ENCODE measurements at regions not wholly inside any gene's neighbourhood (a gene's known extent, or its start where the extent isn't known, plus 50 kb on each side); places are given as distances from the start of the nearest gene placed in this dataset.

DNA sequence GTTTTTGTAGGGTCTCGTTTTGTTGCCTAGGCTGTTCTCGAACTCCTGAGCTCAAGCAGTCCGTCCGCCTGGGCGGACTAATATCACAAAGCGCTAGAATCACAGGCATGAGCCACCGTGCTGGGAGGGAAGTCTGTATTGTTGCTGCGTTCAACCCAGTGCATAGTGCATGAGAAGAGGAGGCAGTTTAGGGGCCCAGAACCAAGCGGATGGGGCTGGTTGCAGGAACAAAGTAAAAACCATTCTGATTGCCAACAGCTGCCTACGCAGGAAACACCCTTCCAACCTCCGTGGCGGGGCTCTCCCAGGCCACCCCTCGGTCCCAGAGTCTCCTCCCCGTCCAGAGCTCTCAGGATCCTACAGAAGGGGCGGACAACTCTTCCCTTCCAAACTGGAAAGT is 87.1 kb downstream of the ANXA2R start:
- TF ChIP-seq, protein P1, sequence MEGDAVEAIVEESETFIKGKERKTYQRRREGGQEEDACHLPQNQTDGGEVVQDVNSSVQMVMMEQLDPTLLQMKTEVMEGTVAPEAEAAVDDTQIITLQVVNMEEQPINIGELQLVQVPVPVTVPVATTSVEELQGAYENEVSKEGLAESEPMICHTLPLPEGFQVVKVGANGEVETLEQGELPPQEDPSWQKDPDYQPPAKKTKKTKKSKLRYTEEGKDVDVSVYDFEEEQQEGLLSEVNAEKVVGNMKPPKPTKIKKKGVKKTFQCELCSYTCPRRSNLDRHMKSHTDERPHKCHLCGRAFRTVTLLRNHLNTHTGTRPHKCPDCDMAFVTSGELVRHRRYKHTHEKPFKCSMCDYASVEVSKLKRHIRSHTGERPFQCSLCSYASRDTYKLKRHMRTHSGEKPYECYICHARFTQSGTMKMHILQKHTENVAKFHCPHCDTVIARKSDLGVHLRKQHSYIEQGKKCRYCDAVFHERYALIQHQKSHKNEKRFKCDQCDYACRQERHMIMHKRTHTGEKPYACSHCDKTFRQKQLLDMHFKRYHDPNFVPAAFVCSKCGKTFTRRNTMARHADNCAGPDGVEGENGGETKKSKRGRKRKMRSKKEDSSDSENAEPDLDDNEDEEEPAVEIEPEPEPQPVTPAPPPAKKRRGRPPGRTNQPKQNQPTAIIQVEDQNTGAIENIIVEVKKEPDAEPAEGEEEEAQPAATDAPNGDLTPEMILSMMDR (IDR thresholded peaks at IDR 0.05) = no peak
- no peak for TF ChIP-seq POLR2AphosphoS5 (IDR thresholded peaks at IDR 0.05)
- no peak for TF ChIP-seq EP300 (IDR thresholded peaks at IDR 0.05)
- TF ChIP-seq POLR2A (IDR thresholded peaks at IDR 0.05; ENCODE audit: low read depth) = no peak
